ENCODE measurements at regions not wholly inside any gene's neighbourhood (a gene's known extent, or its start where the extent isn't known, plus 50 kb on each side); places are given as distances from the start of the nearest gene placed in this dataset.

GRCh38 chr7:85774986-85775385 lies 588.1 kb upstream of the SEMA3D start:
- TF ChIP-seq, protein P1, sequence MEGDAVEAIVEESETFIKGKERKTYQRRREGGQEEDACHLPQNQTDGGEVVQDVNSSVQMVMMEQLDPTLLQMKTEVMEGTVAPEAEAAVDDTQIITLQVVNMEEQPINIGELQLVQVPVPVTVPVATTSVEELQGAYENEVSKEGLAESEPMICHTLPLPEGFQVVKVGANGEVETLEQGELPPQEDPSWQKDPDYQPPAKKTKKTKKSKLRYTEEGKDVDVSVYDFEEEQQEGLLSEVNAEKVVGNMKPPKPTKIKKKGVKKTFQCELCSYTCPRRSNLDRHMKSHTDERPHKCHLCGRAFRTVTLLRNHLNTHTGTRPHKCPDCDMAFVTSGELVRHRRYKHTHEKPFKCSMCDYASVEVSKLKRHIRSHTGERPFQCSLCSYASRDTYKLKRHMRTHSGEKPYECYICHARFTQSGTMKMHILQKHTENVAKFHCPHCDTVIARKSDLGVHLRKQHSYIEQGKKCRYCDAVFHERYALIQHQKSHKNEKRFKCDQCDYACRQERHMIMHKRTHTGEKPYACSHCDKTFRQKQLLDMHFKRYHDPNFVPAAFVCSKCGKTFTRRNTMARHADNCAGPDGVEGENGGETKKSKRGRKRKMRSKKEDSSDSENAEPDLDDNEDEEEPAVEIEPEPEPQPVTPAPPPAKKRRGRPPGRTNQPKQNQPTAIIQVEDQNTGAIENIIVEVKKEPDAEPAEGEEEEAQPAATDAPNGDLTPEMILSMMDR (IDR thresholded peaks at IDR 0.05), result no peak
- TF ChIP-seq POLR2A (IDR thresholded peaks at IDR 0.05), result no peak
